Stomach (tissue), 8 donors: ENCODE measurements at regions not wholly inside any gene's neighbourhood (a gene's known extent, or its start where the extent isn't known, plus 50 kb on each side); places are given as distances from the start of the nearest gene placed in this dataset.
"Not testable (repeated sequence)": the region's sequence is repeated elsewhere in the genome, so short reads cannot be mapped to it uniquely, and the experiment has no call there.

Source experiments
- DNase-seq, 2 donors: peaks; one replicate each; pipeline versions ENCODE4 v3.0.0 to v3.0.0-alpha.2; 2013 to 2019
- H3K27ac ChIP-seq, 5 donors: fragments of 200-600 bp in 4 of 5; sonication (generic) in 4 of 5; one replicate each; pipeline ENCODE4 v1.5.1; 2013 to 2019; ENCODE audit warnings: mild to moderate bottlenecking in 1 of 5, moderate library complexity in 1 of 5
- H3K27me3 ChIP-seq, 3 donors: fragments of 200-600 bp; sonication (generic); one replicate each; pipeline ENCODE4 v1.5.1; 2017 to 2019; ENCODE audit warnings: mixed run types in 1 of 3
- H3K36me3 ChIP-seq, 4 donors: fragments of 200-600 bp; sonication (generic); 1 replicate in 3 of 4; 2 replicates in 1 of 4; pipeline ENCODE4 v1.5.1; 2016 to 2019
- H3K4me1 ChIP-seq, 4 donors: fragments of 200-600 bp; sonication (generic); one replicate each; pipeline ENCODE4 v1.5.1; 2016 to 2019
- H3K4me3 ChIP-seq, 4 donors: fragments of 200-600 bp; sonication (generic) in 3 of 4; one replicate each; pipeline ENCODE4 v1.5.1; 2016 to 2019; ENCODE audit warnings: mild to moderate bottlenecking in 1 of 4
- H3K9me3 ChIP-seq, 4 donors: fragments of 200-600 bp; sonication (generic); one replicate each; pipeline ENCODE4 v1.5.1; 2016 to 2019
- EP300 ChIP-seq: sonication (generic); formaldehyde crosslinking; IDR thresholded peaks from one replicate; pipeline ENCODE4 v1.6.1; 2017; ENCODE audit warnings: antibody characterized with exemption
- POLR2A ChIP-seq, 4 donors: fragments of 450-650 bp; IDR thresholded peaks; one replicate each; pipeline ENCODE4 v1.6.1; 2016; ENCODE audit warnings: antibody characterized with exemption in 4 of 4, control low read depth in 2 of 4, mild to moderate bottlenecking in 1 of 4, moderate library complexity in 1 of 4
- POLR2AphosphoS5 ChIP-seq, 3 donors: sonication (generic); formaldehyde crosslinking; IDR thresholded peaks; one replicate each; pipeline ENCODE4 v1.6.1; 2016; ENCODE audit warnings: antibody characterized with exemption in 3 of 3
- WGBS, 5 donors: extraction: QIAGEN DNeasy Blood & Tissue Kit in 3 of 5; methylation state at CpG; one replicate each; pipeline versions ENCODE4 v1.1.5 to v1.1.7; 2013 to 2018; 5-methylcytosine and 5-hydroxymethylcytosine counted together
- intact Hi-C: fragments of 100-400 bp; cut with DNase I; formaldehyde crosslinking; loops from one replicate; pipeline ENCODE4 v1.15.1; 2023; ENCODE audit warnings: low total_unique reads
- TF ChIP-seq, protein P1 (sequence below), 7 experiments: fragments of 450-650 bp in 4 of 7; fragments of 200-600 bp in 3 of 7; sonication (generic) in 3 of 7; IDR thresholded peaks; one replicate each; pipeline ENCODE4 v1.5.1; 2016 to 2019; ENCODE audit warnings: antibody characterized with exemption in 7 of 7, control low read depth in 2 of 7, mild to moderate bottlenecking in 1 of 7
- donor health status: healthy with polysubstance abuse.
- donor health status: Bipolar disorder and iron deficiency.
- donor health status: healthy.

DNA sequence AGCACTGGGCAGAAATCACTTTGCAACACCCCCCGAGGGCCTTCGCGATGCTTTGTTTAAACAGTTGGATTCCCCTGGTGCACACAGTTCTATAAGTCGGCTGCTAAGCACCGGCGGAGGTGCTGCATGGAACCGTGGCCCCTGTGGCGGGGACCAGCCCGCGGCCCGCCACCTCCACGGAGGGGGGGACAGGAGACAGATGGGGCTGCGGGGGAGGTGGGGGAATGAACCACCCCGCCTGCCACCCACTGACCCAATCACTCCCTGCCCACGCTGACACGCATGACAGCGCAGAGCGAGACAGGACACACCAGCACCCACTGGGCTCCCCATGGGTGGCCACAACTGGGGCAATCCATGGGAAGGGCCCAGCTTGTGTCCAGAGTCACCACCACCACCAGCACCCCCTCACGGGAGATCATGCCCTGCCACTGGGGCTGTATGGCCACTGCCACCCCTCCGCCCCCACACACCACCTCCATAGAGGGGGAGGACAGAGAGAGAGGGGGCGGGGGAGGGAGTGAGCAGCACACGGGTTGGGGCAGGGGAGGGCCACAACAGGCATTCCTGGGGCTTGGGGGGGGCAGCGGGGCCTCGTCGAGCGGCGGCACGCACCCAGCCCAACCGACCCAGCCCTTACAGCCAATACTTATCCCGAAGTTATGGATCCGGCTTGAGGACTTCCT lies 118.3 kb upstream of the ANKRD30BL start:
- TF ChIP-seq, protein P1, sequence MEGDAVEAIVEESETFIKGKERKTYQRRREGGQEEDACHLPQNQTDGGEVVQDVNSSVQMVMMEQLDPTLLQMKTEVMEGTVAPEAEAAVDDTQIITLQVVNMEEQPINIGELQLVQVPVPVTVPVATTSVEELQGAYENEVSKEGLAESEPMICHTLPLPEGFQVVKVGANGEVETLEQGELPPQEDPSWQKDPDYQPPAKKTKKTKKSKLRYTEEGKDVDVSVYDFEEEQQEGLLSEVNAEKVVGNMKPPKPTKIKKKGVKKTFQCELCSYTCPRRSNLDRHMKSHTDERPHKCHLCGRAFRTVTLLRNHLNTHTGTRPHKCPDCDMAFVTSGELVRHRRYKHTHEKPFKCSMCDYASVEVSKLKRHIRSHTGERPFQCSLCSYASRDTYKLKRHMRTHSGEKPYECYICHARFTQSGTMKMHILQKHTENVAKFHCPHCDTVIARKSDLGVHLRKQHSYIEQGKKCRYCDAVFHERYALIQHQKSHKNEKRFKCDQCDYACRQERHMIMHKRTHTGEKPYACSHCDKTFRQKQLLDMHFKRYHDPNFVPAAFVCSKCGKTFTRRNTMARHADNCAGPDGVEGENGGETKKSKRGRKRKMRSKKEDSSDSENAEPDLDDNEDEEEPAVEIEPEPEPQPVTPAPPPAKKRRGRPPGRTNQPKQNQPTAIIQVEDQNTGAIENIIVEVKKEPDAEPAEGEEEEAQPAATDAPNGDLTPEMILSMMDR (IDR thresholded peaks at IDR 0.05), result no peak
- TF ChIP-seq POLR2A (IDR thresholded peaks at IDR 0.05) (no peak), POLR2AphosphoS5 (IDR thresholded peaks at IDR 0.05) (no peak), EP300 (no peak)
- WGBS, 5 donors, result 85 to 96% (median 92%) methylated on average over 16 to 31 of the region's 31 CpGs

DNA sequence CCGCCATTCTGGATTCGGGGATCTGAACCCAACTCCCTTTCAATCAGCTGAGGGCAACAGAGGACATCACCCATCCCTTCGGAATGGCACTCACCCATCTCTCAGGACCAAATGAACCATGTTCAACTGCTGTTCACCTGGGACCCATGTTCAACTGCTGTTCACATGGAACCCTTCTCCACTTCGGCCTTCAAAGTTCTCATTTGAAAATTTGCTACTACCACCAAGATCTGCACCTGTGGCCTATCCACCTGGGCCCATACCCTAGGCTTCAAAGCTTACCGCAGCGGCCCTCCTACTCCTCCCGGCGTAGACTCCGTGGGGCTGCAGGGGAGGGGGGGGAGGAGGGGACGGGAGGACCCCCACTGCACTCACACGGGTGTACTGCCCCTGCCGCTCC lies 119.2 kb upstream of the ANKRD30BL start:
- WGBS, 5 donors, result 93 to 97% (median 95%) methylated on average over 9 to 12 of the region's 12 CpGs
- Histone ChIP-seq H3K27me3 (no peaks in the 10 kb centered on the region), H3K9me3 (peaks cover 0 to 20% (median 0%) of the 10 kb centered on the region in 4 donors), H3K27ac (no peak overlapping the region), H3K36me3 (no peaks in the 10 kb centered on the region), H3K4me3 (no peak overlapping the region), H3K4me1 (no peaks in the 10 kb centered on the region)
- DNase-seq, result no peak
- intact Hi-C loops, result no loop called here
- TF ChIP-seq EP300 (no peak), POLR2AphosphoS5 (IDR thresholded peaks at IDR 0.05) (no peak), POLR2A (IDR thresholded peaks at IDR 0.05) (no peak)
- TF ChIP-seq, protein P1 (IDR thresholded peaks at IDR 0.05), result no peak

More for the DNA sequence above, 118.3 kb upstream of the ANKRD30BL start:
- H3K36me3 ChIP-seq, result no peaks in the 10 kb centered on the region
- H3K27ac ChIP-seq, result no peak overlapping the region
- DNase-seq, result no peak
- H3K27me3 ChIP-seq, result no peaks in the 10 kb centered on the region
- no peaks in the 10 kb centered on the region for H3K4me1 ChIP-seq
- H3K9me3 ChIP-seq, result peaks cover 0 to 20% (median 0%) of the 10 kb centered on the region in 4 donors
- H3K4me3 ChIP-seq, result no peak overlapping the region
- intact Hi-C loops, result no loop called here

DNA sequence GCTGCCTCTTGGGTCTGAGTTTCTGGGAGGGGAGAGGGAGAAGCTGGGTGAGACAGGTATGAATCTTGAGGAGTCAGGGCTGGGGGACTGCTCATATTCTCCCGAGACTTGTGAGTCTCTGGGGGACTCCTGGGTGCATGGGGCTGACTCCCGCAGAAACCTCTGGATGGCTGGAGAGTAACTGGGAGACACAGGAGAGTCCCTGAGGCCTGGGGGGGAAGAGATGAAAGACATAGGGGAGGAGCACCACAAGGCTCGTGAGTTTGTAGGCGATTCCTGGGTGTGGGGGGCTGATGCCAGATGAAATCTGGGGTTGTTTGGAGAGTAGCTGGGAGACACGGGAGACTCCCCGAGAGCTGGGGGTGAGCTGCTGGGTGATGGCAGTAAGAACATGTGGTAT lies 120.4 kb upstream of the ANKRD30BL start:
- H3K27ac ChIP-seq, H3K36me3 ChIP-seq, H3K4me3 ChIP-seq, H3K4me1 ChIP-seq, DNase-seq, H3K27me3 ChIP-seq, intact Hi-C loops: not testable (repeated sequence)
- WGBS, 5 donors, result 78 to 92% (median 87%) methylated on average over 6 of the region's 6 CpGs
- peaks cover 0 to 20% (median 0%) of the 10 kb centered on the region in 4 donors for H3K9me3 ChIP-seq

DNA sequence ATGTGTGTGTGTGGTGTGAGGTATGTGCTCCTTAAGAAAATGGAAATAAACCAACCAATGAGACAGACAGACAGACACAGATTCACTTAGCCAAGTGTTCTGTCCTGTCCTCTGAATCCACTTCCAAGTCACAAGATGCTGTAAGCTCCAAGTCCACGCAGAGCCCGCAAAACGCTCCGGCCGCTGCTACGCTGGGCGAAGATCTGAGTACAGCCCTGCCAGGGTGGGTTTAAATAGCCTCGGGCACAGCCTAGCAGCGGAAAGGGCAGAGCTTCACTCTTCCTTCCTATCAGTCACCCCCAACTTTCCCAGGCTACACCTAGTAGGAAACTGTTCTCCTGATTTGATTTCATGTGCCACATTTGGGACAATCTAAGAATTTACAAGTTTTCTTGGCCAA lies 121.2 kb upstream of the ANKRD30BL start:
- H3K36me3 ChIP-seq, result no peaks in the 10 kb centered on the region
- intact Hi-C loops, result no loop called here
- H3K9me3 ChIP-seq, result peaks cover 0 to 20% (median 0%) of the 10 kb centered on the region in 4 donors
- no peak overlapping the region for H3K27ac ChIP-seq
- no peaks in the 10 kb centered on the region for H3K4me1 ChIP-seq
- no peak overlapping the region for H3K4me3 ChIP-seq
- TF ChIP-seq, protein P1 (IDR thresholded peaks at IDR 0.05), result no peak
- TF ChIP-seq EP300 (no peak), POLR2A (IDR thresholded peaks at IDR 0.05) (no peak), POLR2AphosphoS5 (IDR thresholded peaks at IDR 0.05) (no peak)
- WGBS, 5 donors, result 92 to 99% (median 96%) methylated on average over 9 of the region's 9 CpGs
- peaks cover 0 to 5% (median 0%) of the 10 kb centered on the region in 3 donors for H3K27me3 ChIP-seq
- no peak for DNase-seq

DNA sequence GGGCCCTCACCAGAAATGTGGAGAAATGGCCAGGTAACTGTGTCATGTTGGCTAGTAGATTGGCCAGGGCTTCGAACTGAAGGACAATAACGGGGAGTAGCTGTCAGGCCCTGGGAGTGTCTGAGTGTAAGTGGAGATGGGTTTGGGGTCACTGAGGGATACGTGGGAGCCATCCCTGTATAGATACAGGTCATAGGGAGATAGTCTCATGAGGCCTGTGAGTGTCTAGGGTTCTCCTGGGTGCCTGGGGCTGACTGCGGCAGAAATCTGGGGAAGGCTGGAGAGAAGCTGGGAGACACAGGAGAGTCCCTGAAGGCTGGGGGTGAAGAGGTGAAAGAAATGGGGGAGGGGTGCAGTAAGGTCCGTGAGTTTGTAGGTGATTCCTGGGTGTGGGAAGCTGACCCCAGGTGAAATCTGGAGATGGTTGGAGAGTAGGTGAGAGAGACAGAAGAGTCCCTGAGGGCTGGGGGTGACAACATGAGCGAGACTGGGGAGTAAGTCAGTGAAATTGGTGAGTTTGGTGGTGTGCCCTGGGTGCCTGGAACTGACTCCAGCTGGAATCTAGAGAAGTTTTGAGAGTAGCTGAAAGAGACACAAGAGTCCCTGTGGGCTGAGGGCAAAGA lies 124.6 kb upstream of the ANKRD30BL start:
- H3K9me3 ChIP-seq, H3K27me3 ChIP-seq, H3K27ac ChIP-seq, H3K36me3 ChIP-seq, H3K4me1 ChIP-seq, DNase-seq, intact Hi-C loops, H3K4me3 ChIP-seq: not testable (repeated sequence)
- 63 to 73% (median 67%) methylated on average over 6 of the region's 6 CpGs for whole genome bisulfite sequencing, 5 donors

DNA sequence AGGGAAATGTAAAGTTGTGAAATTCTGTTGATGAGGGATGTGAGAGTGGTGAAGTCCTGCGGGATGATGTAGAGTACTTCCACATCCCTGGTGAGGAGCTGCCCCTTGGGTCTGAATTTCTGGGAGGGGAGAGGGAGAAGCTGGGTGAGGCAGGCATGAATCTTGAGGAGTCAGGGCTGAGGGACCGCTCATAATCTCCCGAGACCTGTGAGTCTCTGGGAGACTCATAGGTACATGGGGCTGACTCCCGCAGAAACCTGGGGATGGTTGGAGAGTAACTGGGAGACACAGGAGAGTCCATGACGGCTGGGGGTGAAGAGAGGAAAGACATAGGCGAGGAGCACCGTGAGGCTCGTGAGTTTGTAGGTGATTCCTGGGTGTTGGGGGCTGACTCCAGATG lies 126.2 kb upstream of the ANKRD30BL start:
- 82 to 94% (median 85%) methylated on average over 8 of the region's 8 CpGs for WGBS, 5 donors
- DNase-seq, result peak in 1 of 2 donors; percentile 50
- intact Hi-C loops, H3K4me1 ChIP-seq, H3K27me3 ChIP-seq, H3K4me3 ChIP-seq, H3K36me3 ChIP-seq, H3K27ac ChIP-seq, H3K9me3 ChIP-seq: not testable (repeated sequence)

DNA sequence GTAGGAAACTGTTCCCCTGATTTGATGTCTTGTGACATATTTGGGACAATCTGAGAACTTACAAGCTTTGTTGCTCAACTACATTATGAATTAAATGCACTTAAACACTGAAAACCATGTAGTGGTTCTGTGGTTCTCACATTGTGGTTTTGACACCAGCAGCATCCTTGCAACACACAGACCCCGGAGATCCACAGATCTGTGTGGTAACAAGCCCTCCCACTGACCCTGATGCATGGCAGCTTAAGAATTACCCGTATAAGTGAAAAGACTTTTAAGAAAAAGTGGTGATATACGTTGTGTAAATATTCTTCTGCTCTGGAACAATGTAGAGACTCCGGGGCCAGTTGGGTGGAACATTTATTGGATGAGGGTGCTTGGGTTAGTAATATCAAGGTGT lies 127.4 kb upstream of the ANKRD30BL start:
- H3K36me3 ChIP-seq, H3K4me3 ChIP-seq, DNase-seq, H3K4me1 ChIP-seq, H3K27me3 ChIP-seq, H3K27ac ChIP-seq, H3K9me3 ChIP-seq, intact Hi-C loops: not testable (repeated sequence)
- WGBS, 5 donors, result 52 to 64% (median 58%) methylated on average over 4 of the region's 4 CpGs

DNA sequence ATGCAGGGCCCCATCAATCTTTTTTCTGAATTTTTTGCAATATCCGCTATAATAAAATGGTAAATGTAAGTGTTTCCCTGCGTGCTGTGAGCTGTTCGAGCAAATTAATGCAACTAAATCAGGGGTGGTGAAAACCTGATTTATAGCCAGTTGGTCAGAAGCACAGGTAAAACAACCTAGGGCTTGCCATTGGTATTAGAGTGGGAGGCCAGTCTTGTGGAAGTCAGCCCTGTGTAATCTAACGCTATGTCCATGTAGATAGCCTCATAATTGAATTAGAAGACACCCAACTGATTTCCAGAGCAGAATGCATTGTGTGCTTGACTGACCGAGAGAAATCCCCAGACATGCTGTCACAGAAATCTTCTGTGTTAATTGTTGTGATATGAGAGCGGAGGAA lies 126.8 kb upstream of the GPR39 start:
- H3K27ac ChIP-seq, intact Hi-C loops: not testable (repeated sequence)
- 83 to 90% (median 88%) methylated on average over 6 of the region's 6 CpGs for WGBS, 5 donors

More for the DNA sequence above, 126.8 kb upstream of the GPR39 start:
- H3K36me3 ChIP-seq, H3K27me3 ChIP-seq, DNase-seq, H3K4me3 ChIP-seq, H3K4me1 ChIP-seq, H3K9me3 ChIP-seq: not testable (repeated sequence)
